HG03064 (cell line): ENCODE measurements at regions not wholly inside any gene's neighbourhood (a gene's known extent, or its start where the extent isn't known, plus 50 kb on each side); places are given as distances from the start of the nearest gene placed in this dataset.
"Not testable (repeated sequence)": the region's sequence is repeated elsewhere in the genome, so short reads cannot be mapped to it uniquely, and the experiment has no call there.

Experiments used
- ATAC-seq: cut with Tn5 transposase; IDR thresholded peaks from one replicate; pipeline ENCODE4 v1.9.1; 2021; ENCODE audit warnings: low read depth; ENCODE audit not compliant: unreplicated experiment

- no peak for ATAC-seq
Observed at GRCh38 chr7:3135626-3136025, 92.0 kb upstream of the CARD11 start.

- ATAC-seq: no peak
Observed at GRCh38 chr7:3138206-3138605, 94.5 kb upstream of the CARD11 start.

DNA sequence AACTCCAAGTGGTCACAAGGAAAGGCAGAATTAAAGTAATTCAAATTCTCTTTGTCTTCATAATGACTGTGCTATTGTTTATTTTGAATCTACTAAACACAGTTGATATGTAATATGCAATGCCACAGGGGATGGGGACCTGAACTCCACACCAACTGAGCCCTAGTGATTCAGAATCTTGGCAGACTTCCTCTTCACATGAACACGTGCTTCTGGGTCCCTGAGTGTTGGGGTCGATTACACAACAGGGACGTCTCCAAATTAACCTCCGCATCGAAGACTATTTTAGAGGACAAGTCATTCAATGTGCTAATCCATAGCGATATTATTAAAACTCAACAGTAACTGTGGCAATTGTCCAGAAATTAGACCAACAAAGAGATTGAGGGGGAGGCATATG is 95.3 kb upstream of the CARD11 start:
- no peak for ATAC-seq

- no peak for ATAC-seq
Observed at GRCh38 chr7:3140834-3141233, 97.2 kb upstream of the CARD11 start.

GRCh38 chr7:3141326-3141725 is 97.7 kb upstream of the CARD11 start:
- ATAC-seq: no peak

DNA sequence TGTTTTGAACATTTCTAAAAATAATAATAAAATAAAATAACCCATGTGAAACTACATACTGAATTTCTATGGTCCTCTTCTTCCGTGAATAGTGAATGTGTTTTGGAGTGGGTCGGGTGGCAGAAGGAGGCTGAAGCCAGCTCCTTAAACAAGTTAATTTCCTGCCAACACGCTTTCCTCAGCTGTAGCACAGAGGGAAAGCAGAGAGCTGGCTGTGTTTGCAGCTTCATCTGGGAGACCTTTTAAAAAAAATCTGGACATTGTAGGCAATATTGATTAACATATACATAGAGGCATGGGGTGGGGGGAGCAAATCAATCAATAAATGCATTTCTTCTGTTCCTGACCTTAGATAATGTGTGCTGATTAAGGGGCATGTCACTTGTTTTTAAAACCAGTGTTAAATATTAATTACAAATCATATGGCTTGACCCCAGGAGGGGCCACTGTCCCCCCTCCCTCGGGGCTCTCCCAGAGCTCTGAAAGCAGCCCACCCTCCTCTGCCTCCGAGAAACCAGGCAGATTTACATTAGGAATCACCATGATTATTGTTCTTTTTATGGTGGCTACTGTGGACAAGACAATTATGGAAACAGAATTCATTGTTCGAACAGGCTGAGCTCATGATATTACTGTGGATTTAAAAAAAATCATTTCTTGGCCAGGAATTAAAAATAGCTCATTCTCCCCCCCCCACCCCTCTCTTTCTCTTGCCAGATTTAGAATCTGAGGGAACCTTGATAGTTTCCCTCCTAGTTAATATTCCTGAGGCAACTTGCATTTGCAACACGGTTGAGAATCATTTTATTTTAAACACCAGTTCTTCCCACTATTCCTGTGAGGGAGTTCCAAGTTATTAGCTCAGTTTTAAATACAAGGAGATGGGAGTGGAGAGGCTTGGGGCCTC is 100.5 kb upstream of the CARD11 start:
- no peak for ATAC-seq

- ATAC-seq: not testable (repeated sequence)
Observed at GRCh38 chr7:3144776-3145125, 101.1 kb upstream of the CARD11 start.

DNA sequence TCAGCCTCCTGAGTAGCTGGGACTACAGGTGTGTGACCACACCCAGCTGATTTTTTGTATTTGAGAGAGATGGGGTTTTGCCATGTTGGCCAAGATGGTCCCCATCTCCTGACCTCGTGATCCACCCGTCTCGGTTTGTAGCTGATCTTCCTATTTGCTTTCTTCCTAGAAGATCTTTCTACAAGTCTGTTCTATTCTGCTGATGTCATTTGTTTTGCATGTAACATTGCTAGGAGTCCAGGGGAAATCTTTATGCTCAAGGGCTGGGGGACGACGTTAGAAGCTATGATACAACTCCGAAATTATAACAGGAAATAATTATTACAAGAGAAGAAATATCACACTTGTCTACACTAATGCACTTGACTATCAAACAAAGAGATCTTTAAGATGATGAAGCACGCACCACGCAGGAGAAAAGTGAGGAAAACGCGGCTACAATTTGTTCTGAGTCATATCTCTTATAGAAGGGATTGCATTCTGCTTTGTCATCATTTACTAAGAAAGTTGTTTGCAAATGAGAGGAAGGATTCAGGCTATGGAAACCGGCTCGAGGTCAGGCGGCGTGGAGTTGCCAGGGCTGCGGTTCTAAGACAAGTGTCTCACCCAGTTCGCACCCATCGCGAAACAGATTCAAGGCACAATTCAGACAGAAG is 103.0 kb upstream of the CARD11 start:
- ATAC-seq: no peak

DNA sequence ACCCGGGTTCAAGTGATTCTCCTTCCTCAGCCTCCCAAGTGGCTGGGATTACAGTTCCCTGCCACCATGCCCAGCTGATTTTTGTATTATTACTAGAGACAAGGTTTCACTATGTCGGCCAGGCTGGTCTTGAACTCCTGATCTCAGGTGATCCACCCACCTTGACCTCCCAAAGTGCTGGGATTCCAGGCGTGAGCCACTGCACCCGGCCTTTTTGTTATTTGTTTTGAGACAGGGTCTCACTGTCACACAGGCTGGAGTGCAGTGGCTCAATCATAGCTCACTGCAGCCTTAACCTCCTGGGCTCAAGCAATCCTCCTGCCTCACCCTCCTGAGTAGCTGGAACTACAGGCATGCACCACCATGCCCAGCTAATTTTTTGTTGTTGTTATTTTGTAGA is 104.8 kb upstream of the CARD11 start:
- ATAC-seq: not testable (repeated sequence)

GRCh38 chr7:3149231-3149995 is 105.7 kb upstream of the CARD11 start:
- ATAC-seq: no peak

- ATAC-seq: no peak
Observed at GRCh38 chr7:3150027-3150426, 106.4 kb upstream of the CARD11 start.

DNA sequence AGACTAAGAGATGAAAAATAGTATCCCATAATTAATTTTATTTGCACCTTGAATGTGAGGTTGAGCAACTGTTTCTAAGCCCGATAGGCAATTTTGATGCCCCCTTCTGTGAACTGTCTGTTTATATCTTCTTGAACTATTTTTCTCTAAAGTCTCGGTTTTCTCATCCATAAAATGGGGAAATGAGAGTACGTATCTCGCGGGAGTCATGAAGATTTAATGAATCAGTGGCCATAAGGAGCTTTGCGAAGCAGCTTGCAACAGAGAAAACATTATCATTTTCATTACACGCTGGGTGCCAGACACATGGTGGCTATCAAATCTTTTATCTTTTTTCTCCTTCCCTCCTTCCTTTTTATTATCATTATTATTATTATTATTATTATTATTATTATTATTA is 108.1 kb upstream of the CARD11 start:
- ATAC-seq: no peak

DNA sequence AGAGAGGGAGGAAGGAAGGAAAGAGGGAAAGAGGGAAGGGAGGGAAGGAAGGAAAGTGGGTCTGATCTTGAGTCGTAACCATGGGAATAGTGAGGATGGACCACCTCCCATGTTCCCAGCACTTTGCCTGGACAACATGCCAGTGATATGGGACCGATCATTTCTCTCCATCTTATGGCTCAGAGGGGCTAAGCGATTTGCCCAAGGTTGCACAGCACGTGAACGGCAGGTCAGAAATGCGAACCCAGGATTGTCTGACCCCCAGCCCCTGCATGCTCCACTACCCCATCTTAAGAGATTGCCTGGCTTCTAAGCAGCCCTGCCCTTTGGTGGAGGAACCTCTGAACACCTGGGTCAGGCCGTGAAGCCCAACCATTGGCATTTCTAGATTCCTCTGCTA is 109.0 kb upstream of the CARD11 start:
- ATAC-seq: no peak

DNA sequence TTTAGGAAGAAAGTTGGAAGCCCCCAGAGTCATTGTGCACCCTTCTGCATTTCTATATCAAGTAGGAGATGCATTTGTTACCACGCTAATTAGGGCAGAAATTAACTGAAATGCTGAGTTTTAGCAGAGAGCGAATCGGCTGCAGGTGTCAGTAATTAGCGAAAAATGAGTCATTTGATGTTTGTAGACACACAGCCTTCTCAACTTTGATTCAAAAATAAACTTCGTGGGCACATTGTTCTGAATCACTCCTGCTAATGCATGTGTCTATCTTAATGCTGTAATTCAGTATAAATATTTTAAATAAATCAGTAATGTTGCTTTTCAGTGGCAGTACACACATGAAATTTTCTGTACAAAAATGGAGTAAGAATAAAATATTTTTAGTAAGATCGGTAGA is 109.5 kb upstream of the CARD11 start:
- no peak for ATAC-seq

- no peak for ATAC-seq
Observed at GRCh38 chr7:3154317-3154716, 110.7 kb upstream of the CARD11 start.

- ATAC-seq: no peak
Observed at GRCh38 chr7:3154881-3155494, 111.3 kb upstream of the CARD11 start.

- ATAC-seq: no peak
Observed at GRCh38 chr7:3156508-3156907, 112.8 kb upstream of the CARD11 start.

DNA sequence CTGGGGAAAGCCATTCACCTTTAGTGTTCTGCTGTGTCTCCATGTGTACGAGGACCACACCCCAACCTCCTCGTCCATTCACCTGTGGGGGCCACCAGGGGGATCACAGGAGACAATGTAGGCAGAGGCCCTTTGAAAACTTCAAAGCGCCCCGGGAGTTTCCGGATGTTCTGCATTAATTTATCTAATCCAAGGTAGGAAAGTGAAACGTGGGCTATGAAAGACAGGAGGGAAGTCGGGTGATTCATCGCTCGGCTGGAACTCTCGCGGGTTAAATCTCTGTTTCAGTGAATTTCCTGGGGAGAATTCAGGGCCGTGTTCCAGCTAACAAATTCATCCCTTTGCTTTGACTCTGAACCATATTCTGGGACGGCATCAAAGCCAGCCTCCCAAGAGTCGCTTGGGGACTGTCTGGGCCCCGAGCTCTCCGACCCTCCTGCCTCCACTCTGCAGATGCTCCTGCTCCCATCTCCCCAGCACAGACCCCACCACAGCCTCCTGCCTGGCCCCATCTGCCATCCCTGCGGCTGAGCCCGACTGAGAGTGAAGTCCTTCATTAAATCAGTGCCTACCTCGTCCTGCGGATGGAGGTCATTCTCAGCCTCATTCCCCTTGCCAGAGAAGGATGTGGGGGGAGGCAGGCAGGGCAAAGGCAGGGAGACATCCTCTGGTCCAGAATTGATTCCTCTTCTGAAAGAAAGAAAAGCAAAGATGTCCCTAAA is 114.1 kb upstream of the CARD11 start:
- ATAC-seq: no peak

- no peak for ATAC-seq
Observed at GRCh38 chr7:3158341-3158760, 114.7 kb upstream of the CARD11 start.

DNA sequence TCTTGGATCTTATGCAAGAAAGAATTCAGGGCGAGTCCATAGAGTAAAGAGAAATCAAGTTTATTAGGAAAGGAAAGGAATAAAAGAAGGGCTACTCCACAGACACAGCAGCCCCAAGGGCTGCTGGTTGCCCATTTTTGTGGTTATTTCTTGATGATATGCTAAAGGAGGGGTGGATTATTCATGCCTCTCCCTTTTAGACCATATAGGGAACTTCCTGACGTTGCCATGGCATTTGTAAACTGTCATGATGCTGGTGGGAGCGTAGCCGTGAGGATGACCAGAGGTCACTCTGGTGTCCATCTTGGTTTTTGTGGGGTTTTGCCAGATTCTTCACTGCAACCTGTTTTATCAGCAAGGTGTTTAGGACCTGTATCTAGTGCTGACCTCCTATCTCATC is 115.4 kb upstream of the CARD11 start:
- ATAC-seq: no peak
